Fibroblast of lung (primary cell): ENCODE measurements at regions not wholly inside any gene's neighbourhood (a gene's known extent, or its start where the extent isn't known, plus 50 kb on each side); places are given as distances from the start of the nearest gene placed in this dataset.

Experiments used
- DNase-seq, 2 donors: peaks; one replicate each; pipeline versions ENCODE4 v3.0.0 to v3.0.0-alpha.2; 2010; ENCODE audit warnings: low read depth in 2 of 2
- H2AFZ ChIP-seq: 2 replicates; pipeline ENCODE4 v1.5.1; 2012; ENCODE audit warnings: low read length, control low read depth, inconsistent platforms
- H3K27ac ChIP-seq: 2 replicates; pipeline ENCODE4 v1.5.1; 2011; ENCODE audit warnings: low read length, control low read depth; ENCODE audit not compliant: insufficient read depth
- H3K27me3 ChIP-seq: 2 replicates; pipeline ENCODE4 v1.5.1; 2011; ENCODE audit warnings: mild to moderate bottlenecking, low read length; ENCODE audit not compliant: control insufficient read depth, insufficient read depth
- H3K36me3 ChIP-seq: 2 replicates; pipeline ENCODE4 v1.5.1; 2011; ENCODE audit warnings: low read length; ENCODE audit not compliant: control insufficient read depth, insufficient read depth
- H3K4me1 ChIP-seq: 2 replicates; pipeline ENCODE4 v1.5.1; 2011; ENCODE audit warnings: low read length; ENCODE audit not compliant: control insufficient read depth, insufficient read depth; ENCODE audit errors: extremely low read depth
- H3K4me2 ChIP-seq: 2 replicates; pipeline ENCODE4 v1.5.1; 2011; ENCODE audit warnings: low read length, control low read depth; ENCODE audit not compliant: insufficient read depth; ENCODE audit errors: extremely low read depth
- H3K4me3 ChIP-seq, 4 experiments: fragments of 200-600 bp in 1 of 4; sonication (generic) in 1 of 4; replicated peaks in 1 of 4; 2 replicates each; pipeline ENCODE4 v1.5.1; 2011 to 2016; ENCODE audit warnings: low read length in 4 of 4, low read depth in 3 of 4, mild to moderate bottlenecking in 3 of 4, control low read depth in 2 of 4, inconsistent platforms in 1 of 4, mixed read lengths in 1 of 4; ENCODE audit not compliant: insufficient read depth in 1 of 4; ENCODE audit errors: control extremely low read depth in 1 of 4
- H3K79me2 ChIP-seq: 2 replicates; pipeline ENCODE4 v1.5.1; 2012; ENCODE audit warnings: mild to moderate bottlenecking, low read length, inconsistent platforms; ENCODE audit not compliant: control insufficient read depth, insufficient read depth
- H3K9ac ChIP-seq: 2 replicates; pipeline ENCODE4 v1.5.1; 2011; ENCODE audit warnings: mild to moderate bottlenecking, low read length, control low read depth; ENCODE audit not compliant: insufficient read depth
- H3K9me3 ChIP-seq: 2 replicates; pipeline ENCODE4 v1.5.1; 2012; ENCODE audit warnings: low read depth, low read length; ENCODE audit not compliant: control insufficient read depth, insufficient read depth
- H4K20me1 ChIP-seq: 2 replicates; pipeline ENCODE4 v1.5.1; 2011; ENCODE audit warnings: low read length; ENCODE audit not compliant: control insufficient read depth, insufficient read depth; ENCODE audit errors: extremely low read depth
- CTCF ChIP-seq, 2 donors: IDR thresholded peaks in 1 of 2; conservative IDR thresholded peaks in 1 of 2; 1 replicate in 1 of 2; 2 replicates in 1 of 2; pipeline ENCODE4 v1.5.1; 2011 to 2012; ENCODE audit warnings: low read length in 2 of 2, control low read depth in 1 of 2, inconsistent platforms in 1 of 2, low read depth in 1 of 2, mild to moderate bottlenecking in 1 of 2
- EZH2 ChIP-seq: IDR thresholded peaks from 2 replicates; pipeline ENCODE4 v1.5.1; 2012; ENCODE audit warnings: low read length, control low read depth, mild to moderate bottlenecking; ENCODE audit errors: missing control alignments

GRCh38 chr2:16015210-16015902, 75.0 kb downstream of the MYCN start:
- no peak overlapping the region for H3K4me2 ChIP-seq
- no peaks in the 10 kb centered on the region for H3K36me3 ChIP-seq
- H3K9me3 ChIP-seq: no peaks in the 10 kb centered on the region
- DNase-seq: no peak
- no peak overlapping the region for H2AFZ ChIP-seq
- H3K4me3 ChIP-seq: no peak overlapping the region
- TF ChIP-seq EZH2 (no peak), CTCF (conservative IDR thresholded peaks at IDR 0.05 in 1 of 2, IDR thresholded peaks at IDR 0.05 in 1 of 2; ENCODE audit: low read depth in 1 of 2, low read length in 2 of 2) (no peak)
- no peak overlapping the region for H3K27ac ChIP-seq
- no peak overlapping the region for H3K9ac ChIP-seq
- H4K20me1 ChIP-seq: no peaks in the 10 kb centered on the region
- no peaks in the 10 kb centered on the region for H3K4me1 ChIP-seq
- H3K79me2 ChIP-seq: no peaks in the 10 kb centered on the region
- no peaks in the 10 kb centered on the region for H3K27me3 ChIP-seq

- no peaks in the 10 kb centered on the region for H3K9me3 ChIP-seq
- TF ChIP-seq EZH2 (no peak), CTCF (conservative IDR thresholded peaks at IDR 0.05 in 1 of 2, IDR thresholded peaks at IDR 0.05 in 1 of 2; ENCODE audit: low read depth in 1 of 2, low read length in 2 of 2) (no peak)
- H3K4me2 ChIP-seq: no peak overlapping the region
- no peaks in the 10 kb centered on the region for H3K79me2 ChIP-seq
- H3K36me3 ChIP-seq: no peaks in the 10 kb centered on the region
- no peaks in the 10 kb centered on the region for H4K20me1 ChIP-seq
- H3K9ac ChIP-seq: no peak overlapping the region
- H3K27ac ChIP-seq: no peak overlapping the region
- H3K4me1 ChIP-seq: no peaks in the 10 kb centered on the region
- H3K4me3 ChIP-seq: no peak overlapping the region
- no peaks in the 10 kb centered on the region for H3K27me3 ChIP-seq
- DNase-seq: no peak
- H2AFZ ChIP-seq: no peak overlapping the region
Observed at GRCh38 chr2:16014802-16015201, 74.5 kb downstream of the MYCN start.

GRCh38 chr2:16014041-16014787, 73.9 kb downstream of the MYCN start:
- H4K20me1 ChIP-seq: no peaks in the 10 kb centered on the region
- H3K9me3 ChIP-seq: no peaks in the 10 kb centered on the region
- no peak overlapping the region for H2AFZ ChIP-seq
- H3K27me3 ChIP-seq: no peaks in the 10 kb centered on the region
- no peaks in the 10 kb centered on the region for H3K4me1 ChIP-seq
- H3K9ac ChIP-seq: no peak overlapping the region
- H3K27ac ChIP-seq: no peak overlapping the region
- H3K36me3 ChIP-seq: no peaks in the 10 kb centered on the region
- H3K4me2 ChIP-seq: no peak overlapping the region
- DNase-seq: no peak
- TF ChIP-seq EZH2 (no peak), CTCF (conservative IDR thresholded peaks at IDR 0.05 in 1 of 2, IDR thresholded peaks at IDR 0.05 in 1 of 2; ENCODE audit: low read depth in 1 of 2, low read length in 2 of 2) (no peak)
- H3K4me3 ChIP-seq: no peak overlapping the region
- no peaks in the 10 kb centered on the region for H3K79me2 ChIP-seq
